ENCODE measurements at regions not wholly inside any gene's neighbourhood (a gene's known extent, or its start where the extent isn't known, plus 50 kb on each side); places are given as distances from the start of the nearest gene placed in this dataset.
"Not testable (repeated sequence)": the region's sequence is repeated elsewhere in the genome, so short reads cannot be mapped to it uniquely, and the experiment has no call there.

DNA sequence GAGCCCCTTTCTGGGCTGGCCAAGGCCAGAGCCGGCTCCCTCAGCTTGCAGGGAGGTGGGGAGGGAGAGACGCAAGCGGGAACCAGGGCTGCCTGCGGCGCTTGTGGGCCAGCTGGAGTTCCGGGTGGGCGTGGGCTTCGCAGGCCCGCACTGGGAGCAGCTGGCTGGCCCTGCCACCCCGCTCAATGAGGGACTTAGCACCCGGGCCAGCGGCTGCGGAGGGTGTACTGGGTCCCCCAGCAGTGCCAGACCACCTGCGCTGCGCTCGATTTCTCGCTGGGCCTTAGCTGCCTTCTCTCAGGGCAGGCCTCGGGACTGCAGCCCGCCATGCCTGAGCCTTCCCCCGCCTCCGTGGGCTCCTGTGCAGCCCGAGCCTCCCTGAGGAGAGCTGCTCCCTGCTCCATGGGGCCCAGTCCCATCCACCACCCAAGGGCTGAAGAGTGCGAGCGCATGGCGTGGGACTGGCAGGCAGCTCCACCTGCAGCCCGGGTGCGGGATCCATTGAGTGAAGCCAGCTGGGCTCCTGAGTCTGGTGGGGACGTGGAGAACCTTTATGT lies 376.1 kb downstream of the C6orf118 start:
- TF ChIP-seq, protein P1, sequence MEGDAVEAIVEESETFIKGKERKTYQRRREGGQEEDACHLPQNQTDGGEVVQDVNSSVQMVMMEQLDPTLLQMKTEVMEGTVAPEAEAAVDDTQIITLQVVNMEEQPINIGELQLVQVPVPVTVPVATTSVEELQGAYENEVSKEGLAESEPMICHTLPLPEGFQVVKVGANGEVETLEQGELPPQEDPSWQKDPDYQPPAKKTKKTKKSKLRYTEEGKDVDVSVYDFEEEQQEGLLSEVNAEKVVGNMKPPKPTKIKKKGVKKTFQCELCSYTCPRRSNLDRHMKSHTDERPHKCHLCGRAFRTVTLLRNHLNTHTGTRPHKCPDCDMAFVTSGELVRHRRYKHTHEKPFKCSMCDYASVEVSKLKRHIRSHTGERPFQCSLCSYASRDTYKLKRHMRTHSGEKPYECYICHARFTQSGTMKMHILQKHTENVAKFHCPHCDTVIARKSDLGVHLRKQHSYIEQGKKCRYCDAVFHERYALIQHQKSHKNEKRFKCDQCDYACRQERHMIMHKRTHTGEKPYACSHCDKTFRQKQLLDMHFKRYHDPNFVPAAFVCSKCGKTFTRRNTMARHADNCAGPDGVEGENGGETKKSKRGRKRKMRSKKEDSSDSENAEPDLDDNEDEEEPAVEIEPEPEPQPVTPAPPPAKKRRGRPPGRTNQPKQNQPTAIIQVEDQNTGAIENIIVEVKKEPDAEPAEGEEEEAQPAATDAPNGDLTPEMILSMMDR (conservative IDR thresholded peaks at IDR 0.05; ENCODE audit: low read length), result not testable (repeated sequence)
- not testable (repeated sequence) for TF ChIP-seq EZH2phosphoT487 (IDR thresholded peaks at IDR 0.05; ENCODE audit: borderline replicate concordance)
